Fibroblast of lung (primary cell): ENCODE measurements at regions not wholly inside any gene's neighbourhood (a gene's known extent, or its start where the extent isn't known, plus 50 kb on each side); places are given as distances from the start of the nearest gene placed in this dataset.

ENCODE experiments used
- DNase-seq, 2 donors: peaks; one replicate each; pipeline versions ENCODE4 v3.0.0 to v3.0.0-alpha.2; 2010; ENCODE audit warnings: low read depth in 2 of 2
- H2AFZ ChIP-seq: 2 replicates; pipeline ENCODE4 v1.5.1; 2012; ENCODE audit warnings: low read length, control low read depth, inconsistent platforms
- H3K27ac ChIP-seq: 2 replicates; pipeline ENCODE4 v1.5.1; 2011; ENCODE audit warnings: low read length, control low read depth; ENCODE audit not compliant: insufficient read depth
- H3K27me3 ChIP-seq: 2 replicates; pipeline ENCODE4 v1.5.1; 2011; ENCODE audit warnings: mild to moderate bottlenecking, low read length; ENCODE audit not compliant: control insufficient read depth, insufficient read depth
- H3K36me3 ChIP-seq: 2 replicates; pipeline ENCODE4 v1.5.1; 2011; ENCODE audit warnings: low read length; ENCODE audit not compliant: control insufficient read depth, insufficient read depth
- H3K4me1 ChIP-seq: 2 replicates; pipeline ENCODE4 v1.5.1; 2011; ENCODE audit warnings: low read length; ENCODE audit not compliant: control insufficient read depth, insufficient read depth; ENCODE audit errors: extremely low read depth
- H3K4me2 ChIP-seq: 2 replicates; pipeline ENCODE4 v1.5.1; 2011; ENCODE audit warnings: low read length, control low read depth; ENCODE audit not compliant: insufficient read depth; ENCODE audit errors: extremely low read depth
- H3K4me3 ChIP-seq, 4 experiments: fragments of 200-600 bp in 1 of 4; sonication (generic) in 1 of 4; replicated peaks in 1 of 4; 2 replicates each; pipeline ENCODE4 v1.5.1; 2011 to 2016; ENCODE audit warnings: low read length in 4 of 4, low read depth in 3 of 4, mild to moderate bottlenecking in 3 of 4, control low read depth in 2 of 4, inconsistent platforms in 1 of 4, mixed read lengths in 1 of 4; ENCODE audit not compliant: insufficient read depth in 1 of 4; ENCODE audit errors: control extremely low read depth in 1 of 4
- H3K79me2 ChIP-seq: 2 replicates; pipeline ENCODE4 v1.5.1; 2012; ENCODE audit warnings: mild to moderate bottlenecking, low read length, inconsistent platforms; ENCODE audit not compliant: control insufficient read depth, insufficient read depth
- H3K9ac ChIP-seq: 2 replicates; pipeline ENCODE4 v1.5.1; 2011; ENCODE audit warnings: mild to moderate bottlenecking, low read length, control low read depth; ENCODE audit not compliant: insufficient read depth
- H3K9me3 ChIP-seq: 2 replicates; pipeline ENCODE4 v1.5.1; 2012; ENCODE audit warnings: low read depth, low read length; ENCODE audit not compliant: control insufficient read depth, insufficient read depth
- H4K20me1 ChIP-seq: 2 replicates; pipeline ENCODE4 v1.5.1; 2011; ENCODE audit warnings: low read length; ENCODE audit not compliant: control insufficient read depth, insufficient read depth; ENCODE audit errors: extremely low read depth
- CTCF ChIP-seq, 2 donors: IDR thresholded peaks in 1 of 2; conservative IDR thresholded peaks in 1 of 2; 1 replicate in 1 of 2; 2 replicates in 1 of 2; pipeline ENCODE4 v1.5.1; 2011 to 2012; ENCODE audit warnings: low read length in 2 of 2, control low read depth in 1 of 2, inconsistent platforms in 1 of 2, low read depth in 1 of 2, mild to moderate bottlenecking in 1 of 2
- EZH2 ChIP-seq: IDR thresholded peaks from 2 replicates; pipeline ENCODE4 v1.5.1; 2012; ENCODE audit warnings: low read length, control low read depth, mild to moderate bottlenecking; ENCODE audit errors: missing control alignments

GRCh38 chr15:61742591-61742990 lies 317.7 kb downstream of the VPS13C start:
- Histone ChIP-seq H3K36me3 (no peaks in the 10 kb centered on the region), H3K4me1 (no peaks in the 10 kb centered on the region), H2AFZ (no peak overlapping the region), H3K9ac (no peak overlapping the region), H3K4me2 (no peak overlapping the region), H3K27me3 (no peaks in the 10 kb centered on the region), H3K9me3 (no peaks in the 10 kb centered on the region), H3K79me2 (no peaks in the 10 kb centered on the region), H4K20me1 (no peaks in the 10 kb centered on the region), H3K27ac (no peak overlapping the region), H3K4me3 (no peak overlapping the region)
- DNase-seq: no peak
- TF ChIP-seq EZH2 (no peak), CTCF (conservative IDR thresholded peaks at IDR 0.05 in 1 of 2, IDR thresholded peaks at IDR 0.05 in 1 of 2; ENCODE audit: low read depth in 1 of 2, low read length in 2 of 2) (no peak)

GRCh38 chr15:61736790-61737189 lies 323.5 kb downstream of the VPS13C start:
- no peak overlapping the region for H3K27ac ChIP-seq
- H4K20me1 ChIP-seq: no peaks in the 10 kb centered on the region
- H3K4me1 ChIP-seq: no peaks in the 10 kb centered on the region
- no peaks in the 10 kb centered on the region for H3K27me3 ChIP-seq
- H3K9me3 ChIP-seq: no peaks in the 10 kb centered on the region
- DNase-seq: no peak
- no peaks in the 10 kb centered on the region for H3K79me2 ChIP-seq
- no peak overlapping the region for H3K4me2 ChIP-seq
- TF ChIP-seq CTCF (conservative IDR thresholded peaks at IDR 0.05 in 1 of 2, IDR thresholded peaks at IDR 0.05 in 1 of 2; ENCODE audit: low read depth in 1 of 2, low read length in 2 of 2) (no peak), EZH2 (no peak)
- H3K9ac ChIP-seq: no peak overlapping the region
- H2AFZ ChIP-seq: no peak overlapping the region
- no peak overlapping the region for H3K4me3 ChIP-seq
- H3K36me3 ChIP-seq: no peaks in the 10 kb centered on the region

GRCh38 chr15:61731099-61731498 lies 329.1 kb downstream of the VPS13C start:
- no peak overlapping the region for H3K27ac ChIP-seq
- H2AFZ ChIP-seq: no peak overlapping the region
- H3K4me2 ChIP-seq: no peak overlapping the region
- no peaks in the 10 kb centered on the region for H3K79me2 ChIP-seq
- H3K9me3 ChIP-seq: no peaks in the 10 kb centered on the region
- peak in 1 of 2 donors; percentile 7 for TF ChIP-seq CTCF (conservative IDR thresholded peaks at IDR 0.05 in 1 of 2, IDR thresholded peaks at IDR 0.05 in 1 of 2; ENCODE audit: low read depth in 1 of 2, low read length in 2 of 2)
- no peak for TF ChIP-seq EZH2
- no peaks in the 10 kb centered on the region for H3K36me3 ChIP-seq
- H4K20me1 ChIP-seq: no peaks in the 10 kb centered on the region
- no peaks in the 10 kb centered on the region for H3K27me3 ChIP-seq
- no peak overlapping the region for H3K4me3 ChIP-seq
- DNase-seq: no peak
- no peak overlapping the region for H3K9ac ChIP-seq
- no peaks in the 10 kb centered on the region for H3K4me1 ChIP-seq
